HepG2 (cell line): ENCODE measurements at regions not wholly inside any gene's neighbourhood (a gene's known extent, or its start where the extent isn't known, plus 50 kb on each side); places are given as distances from the start of the nearest gene placed in this dataset.

Experiments used
- ATAC-seq: fragments of 200-7000 bp; cut with Tn5 transposase; 3 replicates; pipeline ENCODE4 v1.9.1; 2020; ENCODE audit warnings: mild to moderate bottlenecking, moderate library complexity
- BruUV-seq: library from RNA; stranded (reverse); fragments of 400-500 nt; replicated peaks from 2 replicates; lab custom pipeline; 2021; lab: Mats Ljungman, UMichigan
- CTCF ChIA-PET: fragments of 300-600 bp; formaldehyde crosslinking; extraction: SDS; loops from one replicate; lab custom pipeline; 2021; ENCODE audit warnings: low total read pairs, inconsistent platforms, low intra/inter-chr PET ratio; lab: Yijun Ruan, JAX
- POLR2A ChIA-PET: fragments of 350-600 bp; sonication (Branson Sonifier 250); formaldehyde crosslinking; loops from one replicate; lab custom pipeline; 2020; ENCODE audit warnings: antibody characterized with exemption, inconsistent platforms; lab: Yijun Ruan, JAX
- DNase-seq: peaks from one replicate; pipeline ENCODE4 v3.0.0-alpha.2; 2015; ENCODE audit warnings: low spot score
- FAIRE-seq: peaks from 3 replicates; lab custom pipeline; 2011; peaks lifted over from hg19 to GRCh38; lab: Jason Lieb, UNC
- H2AFZ ChIP-seq: one replicate; pipeline ENCODE4 v1.6.1; 2011; ENCODE audit warnings: low read length, inconsistent platforms
- H3K27ac ChIP-seq: fragments of 300-600 bp; 3 replicates; pipeline ENCODE4 v1.8.0; 2011; ENCODE audit warnings: mixed run types, mild to moderate bottlenecking, mixed read lengths, low read length, inconsistent platforms; ENCODE audit not compliant: insufficient read depth; ENCODE audit errors: extremely low read length
- H3K27me3 ChIP-seq, 2 experiments: fragments of 200-600 bp in 1 of 2; 2 replicates in 1 of 2; 3 replicates in 1 of 2; pipeline versions ENCODE4 v1.6.0 to v1.8.0; 2011; ENCODE audit warnings: low read length in 2 of 2, mild to moderate bottlenecking in 2 of 2, moderate library complexity in 2 of 2, inconsistent platforms in 1 of 2; ENCODE audit not compliant: insufficient read depth in 2 of 2, control insufficient read depth in 1 of 2
- H3K36me3 ChIP-seq, 2 experiments: fragments of 200-600 bp in 1 of 2; replicated peaks in 1 of 2; 2 replicates in 1 of 2; 3 replicates in 1 of 2; pipeline versions ENCODE4 v1.5.1 to v1.8.0; 2011; ENCODE audit warnings: low read length in 2 of 2, inconsistent platforms in 1 of 2; ENCODE audit not compliant: insufficient read depth in 2 of 2, control insufficient read depth in 1 of 2
- H3K4me1 ChIP-seq: 2 replicates; pipeline ENCODE4 v1.5.1; 2012; ENCODE audit warnings: low read length, inconsistent platforms; ENCODE audit not compliant: insufficient read depth
- H3K4me2 ChIP-seq: 2 replicates; pipeline ENCODE4 v1.6.0; 2011; ENCODE audit warnings: low read depth, low read length, inconsistent platforms
- H3K4me3 ChIP-seq, 3 experiments: fragments of 200-600 bp in 1 of 3; sonication (generic), shearing (Covaris generic) in 1 of 3; replicated peaks in 1 of 3; 2 replicates each; pipeline ENCODE4 v1.5.1; 2011 to 2016; ENCODE audit warnings: low read length in 3 of 3, inconsistent platforms in 2 of 3, low read depth in 2 of 3, mild to moderate bottlenecking in 2 of 3, control low read depth in 1 of 3, mixed read lengths in 1 of 3; ENCODE audit not compliant: insufficient read depth in 1 of 3
- H3K79me2 ChIP-seq: one replicate; pipeline ENCODE4 v1.6.1; 2011; ENCODE audit warnings: low read length, inconsistent platforms; ENCODE audit not compliant: insufficient read depth
- H3K9ac ChIP-seq: 2 replicates; pipeline ENCODE4 v1.6.0; 2011; ENCODE audit warnings: mild to moderate bottlenecking, low read depth, low read length, inconsistent platforms; ENCODE audit not compliant: insufficient read depth
- H3K9me3 ChIP-seq: 2 replicates; pipeline ENCODE4 v1.5.1; 2012; ENCODE audit warnings: mild to moderate bottlenecking, low read length
- H4K20me1 ChIP-seq: 2 replicates; pipeline ENCODE4 v1.6.0; 2011; ENCODE audit warnings: inconsistent platforms, mild to moderate bottlenecking, low read length, moderate library complexity; ENCODE audit not compliant: insufficient read depth
- CEBPB ChIP-seq: IDR thresholded peaks from 2 replicates; pipeline ENCODE4 v1.6.1; 2011; ENCODE audit warnings: low read depth, low read length, improper control_type of control experiment, borderline replicate concordance
- CEBPG ChIP-seq: IDR thresholded peaks from 2 replicates; pipeline ENCODE4 v1.6.1; 2016
- FOSL2 ChIP-seq: sonication (generic); formaldehyde crosslinking; IDR thresholded peaks from 2 replicates; pipeline ENCODE4 v1.4.0; 2020; ENCODE audit warnings: missing genetic modification reagents
- HNF4A ChIP-seq: sonication (generic); formaldehyde crosslinking; IDR thresholded peaks from 2 replicates; pipeline ENCODE4 v1.4.0; 2020; ENCODE audit warnings: missing genetic modification reagents
- HOXA9 ChIP-seq: sonication (generic); formaldehyde crosslinking; IDR thresholded peaks from 2 replicates; pipeline ENCODE4 v1.8.1; 2022; ENCODE audit warnings: missing genetic modification reagents, mild to moderate bottlenecking, moderate library complexity, borderline replicate concordance
- IRF9 ChIP-seq: sonication (generic); formaldehyde crosslinking; IDR thresholded peaks from 2 replicates; pipeline ENCODE4 v1.8.0; 2022; ENCODE audit warnings: missing genetic modification reagents, mild to moderate bottlenecking, borderline replicate concordance
- KDM5B ChIP-seq: sonication (generic); formaldehyde crosslinking; IDR thresholded peaks from 2 replicates; pipeline ENCODE4 v1.4.0; 2020; ENCODE audit warnings: missing genetic modification reagents, mild to moderate bottlenecking, borderline replicate concordance
- KLF11 ChIP-seq: IDR thresholded peaks from 2 replicates; pipeline ENCODE4 v1.6.1; 2016; ENCODE audit warnings: missing compliant biosample characterization
- MXD4 ChIP-seq: IDR thresholded peaks from 2 replicates; pipeline ENCODE4 v1.6.1; 2016; ENCODE audit warnings: mild to moderate bottlenecking, missing biosample characterization, missing genetic modification reagents
- NFIB ChIP-seq: sonication (generic); formaldehyde crosslinking; IDR thresholded peaks from 2 replicates; pipeline ENCODE4 v1.9.0; 2021; ENCODE audit warnings: missing genetic modification reagents, mild to moderate bottlenecking, borderline replicate concordance
- NFKB2 ChIP-seq: sonication (generic); formaldehyde crosslinking; IDR thresholded peaks from 2 replicates; pipeline ENCODE4 v1.4.0; 2020; ENCODE audit warnings: missing genetic modification reagents, borderline replicate concordance
- NKX3-1 ChIP-seq: sonication (generic); formaldehyde crosslinking; IDR thresholded peaks from 2 replicates; pipeline ENCODE4 v1.5.0; 2020; ENCODE audit warnings: missing genetic modification reagents
- YY1 ChIP-seq: IDR thresholded peaks from 2 replicates; pipeline ENCODE4 v1.6.1; 2011; ENCODE audit warnings: low read length, low read depth, moderate library complexity, mild to moderate bottlenecking; ENCODE audit not compliant: insufficient read depth, insufficient replicate concordance
- ZBTB20 ChIP-seq: sonication (generic); formaldehyde crosslinking; IDR thresholded peaks from 2 replicates; pipeline ENCODE4 v1.8.1; 2023; ENCODE audit warnings: missing genetic modification reagents, low read depth, mild to moderate bottlenecking, borderline replicate concordance
- ZFAT ChIP-seq: sonication (generic); formaldehyde crosslinking; conservative IDR thresholded peaks from 2 replicates; pipeline ENCODE4 v1.8.1; 2023; ENCODE audit warnings: missing genetic modification reagents, inconsistent platforms
- ZFP36 ChIP-seq: fragments of 150-350 bp; IDR thresholded peaks from 2 replicates; pipeline ENCODE4 v1.6.1; 2018; ENCODE audit warnings: borderline replicate concordance, low read length, low read depth; ENCODE audit not compliant: partially characterized antibody
- ZNF12 ChIP-seq: sonication (generic); formaldehyde crosslinking; IDR thresholded peaks from 2 replicates; pipeline ENCODE4 v1.5.0; 2020; ENCODE audit warnings: missing genetic modification reagents
- ZNF230 ChIP-seq: sonication (generic); formaldehyde crosslinking; IDR thresholded peaks from 2 replicates; pipeline ENCODE4 v1.4.0; 2020; ENCODE audit warnings: mild to moderate bottlenecking, missing genetic modification reagents
- ZNF296 ChIP-seq: sonication (generic); formaldehyde crosslinking; conservative IDR thresholded peaks from 2 replicates; pipeline ENCODE4 v1.5.0; 2020; ENCODE audit warnings: mild to moderate bottlenecking, missing genetic modification reagents
- ZNF678 ChIP-seq: sonication (generic); formaldehyde crosslinking; IDR thresholded peaks from 2 replicates; pipeline ENCODE4 v1.4.0; 2020; ENCODE audit warnings: mild to moderate bottlenecking, missing genetic modification reagents
- WGBS: methylation state at CpG from one replicate; pipeline ENCODE4 v1.1.6; 2017; ENCODE audit warnings: low lambda C conversion rate; 5-methylcytosine and 5-hydroxymethylcytosine counted together
- in situ Hi-C: cut with HindIII; loops from 2 replicates; pipeline ENCODE4 v1.10.0; 2017; ENCODE audit warnings: low pct_unique_long_range_greater_than_20kb; ENCODE audit not compliant: extremely low pct_ligation_motif_present
- intact Hi-C: fragments of 100-400 bp; cut with micrococcal nuclease; formaldehyde crosslinking; loops from one replicate; pipeline ENCODE4 v1.10.0; 2022; ENCODE audit not compliant: unreplicated experiment
- TF ChIP-seq, protein P1 (sequence below): sonication (generic); formaldehyde crosslinking; IDR thresholded peaks from 2 replicates; pipeline ENCODE4 v1.8.0; 2022; ENCODE audit warnings: missing genetic modification reagents, mild to moderate bottlenecking, moderate library complexity, borderline replicate concordance

DNA sequence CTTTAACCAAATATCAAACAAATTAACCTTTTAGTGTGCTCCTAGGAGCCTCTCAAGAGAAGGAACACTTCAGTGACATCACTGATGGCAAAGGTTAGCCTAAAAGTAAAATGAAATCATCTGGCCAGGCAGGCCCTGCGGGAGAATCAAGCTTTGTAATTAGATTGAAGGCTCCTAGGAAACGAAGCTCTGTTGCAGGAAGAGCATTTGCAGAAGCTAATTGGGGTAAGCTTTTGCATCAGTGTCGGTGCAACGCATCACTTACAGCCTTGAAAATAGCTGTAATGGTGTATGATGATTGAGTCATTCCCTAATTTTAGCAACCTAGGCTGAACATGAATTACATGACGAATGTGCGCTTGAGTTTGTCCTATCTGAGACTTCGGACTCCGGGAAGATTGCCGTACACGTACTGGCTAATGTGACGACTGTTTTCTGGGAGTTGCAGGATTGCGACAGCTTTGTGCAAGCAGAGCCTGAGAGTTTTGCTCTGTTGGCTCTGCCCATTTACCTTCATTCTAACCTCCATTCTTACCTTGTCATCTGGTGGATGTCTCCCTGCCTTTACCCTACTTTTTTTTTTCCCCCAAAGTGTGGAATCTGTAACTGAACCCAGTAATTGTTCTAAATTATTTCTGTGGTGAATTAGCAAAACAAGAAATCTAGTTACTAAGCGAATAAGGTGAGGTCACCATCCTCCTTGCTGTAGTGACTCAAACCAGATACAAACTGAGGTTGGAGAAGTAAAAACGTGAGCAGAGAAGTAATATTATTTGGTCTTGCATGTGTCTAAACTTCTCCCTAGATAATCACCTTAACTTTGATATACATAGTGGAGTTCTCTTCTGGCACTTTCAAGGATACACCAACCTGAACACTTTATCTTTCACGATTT is 675.9 kb upstream of the CITED2 start:
- DNase-seq: peak; percentile 23
- intact Hi-C loops (no loop called here), in situ Hi-C loops (no loop called here)
- ATAC-seq: peak; percentile 84
- H3K4me3 ChIP-seq: no peak overlapping the region
- ChIA-PET CTCF (no interaction called here), POLR2A (no interaction called here)
- H3K27ac ChIP-seq: no peak overlapping the region
- 13% methylated on average over 9 of the region's 15 CpGs for WGBS
- peak overlapping the region; percentile 8 for H2AFZ ChIP-seq
- 0 out of 2 replicates have a peak overlapping the region, but pooled peaks have one; percentile 26 for H3K4me2 ChIP-seq
- no peaks in the 10 kb centered on the region for H3K9me3 ChIP-seq
- no peaks in the 10 kb centered on the region for H3K27me3 ChIP-seq
- H3K36me3 ChIP-seq: no peaks in the 10 kb centered on the region
- BruUV-seq: no TSS peak
- FAIRE-seq: peak; percentile 60
- no peaks in the 10 kb centered on the region for H4K20me1 ChIP-seq
- no peaks in the 10 kb centered on the region for H3K79me2 ChIP-seq
- H3K9ac ChIP-seq: no peak overlapping the region
- no peaks in the 10 kb centered on the region for H3K4me1 ChIP-seq
- no peak for TF ChIP-seq IRF9 (CRISPR knock-in tag)
- TF ChIP-seq ZFP36: no peak
- TF ChIP-seq NFKB2 (CRISPR knock-in tag): no peak
- no peak for TF ChIP-seq KLF11 (CRISPR knock-in tag)
- no peak for TF ChIP-seq ZNF230 (CRISPR knock-in tag)
- peak; percentile 87 for TF ChIP-seq CEBPB
- TF ChIP-seq ZNF12 (CRISPR knock-in tag): 0 out of 2 replicates have a peak, but pooled peaks have one; percentile 25
- no peak for TF ChIP-seq ZNF678 (CRISPR knock-in tag)
- TF ChIP-seq, protein P1, sequence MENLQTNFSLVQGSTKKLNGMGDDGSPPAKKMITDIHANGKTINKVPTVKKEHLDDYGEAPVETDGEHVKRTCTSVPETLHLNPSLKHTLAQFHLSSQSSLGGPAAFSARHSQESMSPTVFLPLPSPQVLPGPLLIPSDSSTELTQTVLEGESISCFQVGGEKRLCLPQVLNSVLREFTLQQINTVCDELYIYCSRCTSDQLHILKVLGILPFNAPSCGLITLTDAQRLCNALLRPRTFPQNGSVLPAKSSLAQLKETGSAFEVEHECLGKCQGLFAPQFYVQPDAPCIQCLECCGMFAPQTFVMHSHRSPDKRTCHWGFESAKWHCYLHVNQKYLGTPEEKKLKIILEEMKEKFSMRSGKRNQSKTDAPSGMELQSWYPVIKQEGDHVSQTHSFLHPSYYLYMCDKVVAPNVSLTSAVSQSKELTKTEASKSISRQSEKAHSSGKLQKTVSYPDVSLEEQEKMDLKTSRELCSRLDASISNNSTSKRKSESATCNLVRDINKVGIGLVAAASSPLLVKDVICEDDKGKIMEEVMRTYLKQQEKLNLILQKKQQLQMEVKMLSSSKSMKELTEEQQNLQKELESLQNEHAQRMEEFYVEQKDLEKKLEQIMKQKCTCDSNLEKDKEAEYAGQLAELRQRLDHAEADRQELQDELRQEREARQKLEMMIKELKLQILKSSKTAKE: no peak
- peak; percentile 61 for TF ChIP-seq CEBPG
- TF ChIP-seq ZBTB20 (CRISPR knock-in tag): no peak
- TF ChIP-seq NKX3-1 (CRISPR knock-in tag): no peak
- peak; percentile 95 for TF ChIP-seq ZFAT (CRISPR knock-in tag)
- 0 out of 2 replicates have a peak, but pooled peaks have one; percentile 10 for TF ChIP-seq FOSL2
- peak; percentile 29; the same call in 1 of the 2 replicates for TF ChIP-seq HNF4A (CRISPR knock-in tag)
- TF ChIP-seq HOXA9: no peak
- TF ChIP-seq KDM5B: no peak
- TF ChIP-seq MXD4 (CRISPR knock-in tag): no peak
- TF ChIP-seq NFIB: no peak
- no peak for TF ChIP-seq YY1
- TF ChIP-seq ZNF296 (CRISPR knock-in tag): no peak
